Embryonic facial prominence (tissue), 1 donor: ENCODE measurements at regions not wholly inside any gene's neighbourhood (a gene's known extent, or its start where the extent isn't known, plus 50 kb on each side); places are given as distances from the start of the nearest gene placed in this dataset.

Experiments
- DNase-seq: peaks from one replicate; pipeline ENCODE4 v3.0.0-alpha.2; 2016; ENCODE audit errors: extremely low spot score

- DNase-seq: no peak
Measured at GRCh38 chr17:56737421-56738161, 96.1 kb downstream of the C17orf67 start.

- DNase-seq: no peak
Measured at GRCh38 chr17:56739376-56739775, 94.3 kb downstream of the C17orf67 start.

- DNase-seq: no peak
Measured at GRCh38 chr17:56739776-56740175, 93.9 kb downstream of the C17orf67 start.

- DNase-seq: no peak
Measured at GRCh38 chr17:56740481-56740880, 93.2 kb downstream of the C17orf67 start.
